ENCODE measurements at regions not wholly inside any gene's neighbourhood (a gene's known extent, or its start where the extent isn't known, plus 50 kb on each side); places are given as distances from the start of the nearest gene placed in this dataset.
A peak's percentile ranks its signal among the peaks of the same experiment; 100 is the strongest.
"Not testable (repeated sequence)": the region's sequence is repeated elsewhere in the genome, so short reads cannot be mapped to it uniquely, and the experiment has no call there.

- no peak for DNase-seq
These were observed 180.1 kb downstream of the SYK start for GRCh38 chr9:90981726-90982125.

GRCh38 chr9:90983394-90983793 lies 181.8 kb downstream of the SYK start:
- DNase-seq = no peak

- DNase-seq = no peak
These were observed 184.0 kb downstream of the SYK start for GRCh38 chr9:90985631-90986030.

GRCh38 chr9:90986161-90986560 lies 184.5 kb downstream of the SYK start:
- DNase-seq = no peak

GRCh38 chr9:90987566-90987965 lies 185.9 kb downstream of the SYK start:
- no peak for DNase-seq

- DNase-seq = no peak
These were observed 186.7 kb downstream of the SYK start for GRCh38 chr9:90988318-90988717.

- no peak for DNase-seq
These were observed 190.3 kb downstream of the SYK start for GRCh38 chr9:90991953-90992352.

GRCh38 chr9:90995516-90995915 lies 193.9 kb downstream of the SYK start:
- no peak for DNase-seq

- no peak for DNase-seq
These were observed 194.8 kb downstream of the SYK start for GRCh38 chr9:90996154-90997065.

GRCh38 chr9:90998573-90998972 lies 197.0 kb downstream of the SYK start:
- no peak for DNase-seq

- DNase-seq = peak; percentile 8
These were observed 198.1 kb downstream of the SYK start for GRCh38 chr9:90999425-91000397.

- DNase-seq = peak; percentile 33
These were observed 199.6 kb downstream of the SYK start for GRCh38 chr9:91001146-91001611.

- DNase-seq = no peak
These were observed 202.9 kb downstream of the SYK start for GRCh38 chr9:91004484-91004883.

- DNase-seq = no peak
These were observed 203.4 kb downstream of the SYK start for GRCh38 chr9:91004992-91005391.

- DNase-seq = no peak
These were observed 204.4 kb downstream of the SYK start for GRCh38 chr9:91006046-91006445.

GRCh38 chr9:91008568-91008967 lies 206.9 kb downstream of the SYK start:
- DNase-seq = no peak

GRCh38 chr9:91011891-91012290 lies 210.3 kb downstream of the SYK start:
- no peak for DNase-seq

GRCh38 chr9:91012933-91013841 lies 211.6 kb downstream of the SYK start:
- DNase-seq = no peak

- no peak for DNase-seq
These were observed 215.6 kb downstream of the SYK start for GRCh38 chr9:91017245-91017644.

GRCh38 chr9:91019871-91020270 lies 218.3 kb downstream of the SYK start:
- not testable (repeated sequence) for DNase-seq

GRCh38 chr9:91021656-91022055 lies 220.0 kb downstream of the SYK start:
- not testable (repeated sequence) for DNase-seq

- no peak for DNase-seq
These were observed 222.1 kb downstream of the SYK start for GRCh38 chr9:91023741-91024140.

Measured in NCI-H1694 (cell line).